GM19397 (cell line): ENCODE measurements at regions not wholly inside any gene's neighbourhood (a gene's known extent, or its start where the extent isn't known, plus 50 kb on each side); places are given as distances from the start of the nearest gene placed in this dataset.

ENCODE experiments used
- ATAC-seq: cut with Tn5 transposase; IDR thresholded peaks from one replicate; pipeline ENCODE4 v1.9.1; 2021; ENCODE audit warnings: mild to moderate bottlenecking, moderate library complexity; ENCODE audit not compliant: unreplicated experiment

- ATAC-seq = no peak
These were observed 593.4 kb upstream of the CDH4 start for GRCh38 chr20:60658681-60659080.

GRCh38 chr20:60659240-60659639 lies 592.8 kb upstream of the CDH4 start:
- ATAC-seq = no peak

GRCh38 chr20:60662307-60662706 lies 589.8 kb upstream of the CDH4 start:
- ATAC-seq = no peak

- no peak for ATAC-seq
These were observed 588.0 kb upstream of the CDH4 start for GRCh38 chr20:60664106-60664505.

GRCh38 chr20:60667641-60668040 lies 584.4 kb upstream of the CDH4 start:
- no peak for ATAC-seq

- no peak for ATAC-seq
These were observed 582.9 kb upstream of the CDH4 start for GRCh38 chr20:60669211-60669610.

- no peak for ATAC-seq
These were observed 576.0 kb upstream of the CDH4 start for GRCh38 chr20:60676011-60676410.

GRCh38 chr20:60677819-60678218 lies 574.2 kb upstream of the CDH4 start:
- no peak for ATAC-seq

GRCh38 chr20:60680554-60680953 lies 571.5 kb upstream of the CDH4 start:
- no peak for ATAC-seq

- ATAC-seq = no peak
These were observed 564.8 kb upstream of the CDH4 start for GRCh38 chr20:60687213-60687612.

GRCh38 chr20:60690771-60691170 lies 561.3 kb upstream of the CDH4 start:
- ATAC-seq = no peak

- ATAC-seq = no peak
These were observed 560.0 kb upstream of the CDH4 start for GRCh38 chr20:60691966-60692615.

GRCh38 chr20:60693496-60694133 lies 558.4 kb upstream of the CDH4 start:
- ATAC-seq = no peak

- no peak for ATAC-seq
These were observed 557.3 kb upstream of the CDH4 start for GRCh38 chr20:60694763-60695162.

- no peak for ATAC-seq
These were observed 556.6 kb upstream of the CDH4 start for GRCh38 chr20:60695226-60696000.

- no peak for ATAC-seq
These were observed 554.8 kb upstream of the CDH4 start for GRCh38 chr20:60697252-60697651.

- no peak for ATAC-seq
These were observed 551.3 kb upstream of the CDH4 start for GRCh38 chr20:60700728-60701127.

- no peak for ATAC-seq
These were observed 547.9 kb upstream of the CDH4 start for GRCh38 chr20:60704147-60704546.

GRCh38 chr20:60713396-60713795 lies 538.7 kb upstream of the CDH4 start:
- no peak for ATAC-seq

GRCh38 chr20:60715172-60715571 lies 536.9 kb upstream of the CDH4 start:
- no peak for ATAC-seq

GRCh38 chr20:60718743-60719480 lies 533.1 kb upstream of the CDH4 start:
- no peak for ATAC-seq
